GM12891 (cell line): ENCODE measurements at regions not wholly inside any gene's neighbourhood (a gene's known extent, or its start where the extent isn't known, plus 50 kb on each side); places are given as distances from the start of the nearest gene placed in this dataset.

Experiments used
- POLR2A ChIP-seq: IDR thresholded peaks from 2 replicates; pipeline ENCODE4 v1.6.1; 2011; ENCODE audit warnings: low read depth, low read length, control low read depth
- POLR2AphosphoS5 ChIP-seq: IDR thresholded peaks from 2 replicates; pipeline ENCODE4 v1.6.1; 2011; ENCODE audit warnings: low read depth, low read length, control low read depth
- POU2F2 ChIP-seq: IDR thresholded peaks from 2 replicates; pipeline ENCODE4 v1.6.1; 2011; ENCODE audit warnings: low read depth, mild to moderate bottlenecking, control low read depth, low read length, moderate library complexity
- TAF1 ChIP-seq: IDR thresholded peaks from 2 replicates; pipeline ENCODE4 v1.6.1; 2011; ENCODE audit warnings: low read depth, low read length, control low read depth

GRCh38 chr6:40898073-40898472, 140.9 kb downstream of the UNC5CL start:
- no peak for TF ChIP-seq POLR2A
- TF ChIP-seq POU2F2: no peak
- TF ChIP-seq TAF1: no peak
- no peak for TF ChIP-seq POLR2AphosphoS5
